Spleen (tissue), 11 donors: ENCODE measurements at regions not wholly inside any gene's neighbourhood (a gene's known extent, or its start where the extent isn't known, plus 50 kb on each side); places are given as distances from the start of the nearest gene placed in this dataset.

ENCODE experiments used
- DNase-seq: peaks from one replicate; pipeline ENCODE4 v3.0.0-alpha.2; 2020
- H3K27ac ChIP-seq, 8 donors: fragments of 200-600 bp; sonication (generic) in 7 of 8; 1 replicate in 4 of 8; 2 replicates in 4 of 8; pipeline versions ENCODE4 v1.5.0 to v1.8.0; 2016 to 2021; ENCODE audit warnings: inconsistent platforms in 4 of 8, mild to moderate bottlenecking in 4 of 8, moderate library complexity in 1 of 8
- H3K27me3 ChIP-seq, 7 donors: fragments of 200-600 bp; sonication (generic) in 6 of 7; replicated peaks in 1 of 7; 1 replicate in 4 of 7; 2 replicates in 3 of 7; pipeline versions ENCODE4 v1.5.0 to v1.8.0; 2016 to 2021; ENCODE audit warnings: inconsistent platforms in 3 of 7, mild to moderate bottlenecking in 1 of 7
- H3K36me3 ChIP-seq, 6 donors: fragments of 200-600 bp; sonication (generic) in 5 of 6; 1 replicate in 4 of 6; 2 replicates in 2 of 6; pipeline versions ENCODE4 v1.5.0 to v1.8.0; 2016 to 2021; ENCODE audit warnings: inconsistent platforms in 2 of 6
- H3K4me1 ChIP-seq, 6 donors: fragments of 200-600 bp; sonication (generic) in 5 of 6; 1 replicate in 3 of 6; 2 replicates in 3 of 6; pipeline versions ENCODE4 v1.5.0 to v1.8.0; 2016 to 2021; ENCODE audit warnings: inconsistent platforms in 3 of 6
- H3K4me3 ChIP-seq, 8 donors: fragments of 200-600 bp; sonication (generic) in 7 of 8; 1 replicate in 4 of 8; 2 replicates in 4 of 8; pipeline versions ENCODE4 v1.5.0 to v1.8.0; 2016 to 2021; ENCODE audit warnings: inconsistent platforms in 4 of 8, mild to moderate bottlenecking in 4 of 8, moderate library complexity in 2 of 8
- H3K9me3 ChIP-seq, 8 donors: fragments of 200-600 bp; sonication (generic) in 7 of 8; 1 replicate in 4 of 8; 2 replicates in 4 of 8; pipeline versions ENCODE4 v1.5.0 to v1.8.0; 2016 to 2021; ENCODE audit warnings: inconsistent platforms in 4 of 8
- CTCF ChIP-seq, 11 experiments: fragments of 200-600 bp in 7 of 11; fragments of 450-650 bp in 4 of 11; sonication (generic) in 4 of 11; IDR thresholded peaks in 8 of 11; conservative IDR thresholded peaks in 3 of 11; 1 replicate in 7 of 11; 2 replicates in 4 of 11; pipeline versions ENCODE4 v1.4.0 to v1.8.0; 2016 to 2021; ENCODE audit warnings: antibody characterized with exemption in 11 of 11, inconsistent platforms in 4 of 11, mild to moderate bottlenecking in 1 of 11
- POLR2A ChIP-seq, 3 donors: fragments of 450-650 bp; IDR thresholded peaks; one replicate each; pipeline ENCODE4 v1.5.1; 2017; ENCODE audit warnings: antibody characterized with exemption in 3 of 3, mild to moderate bottlenecking in 1 of 3
- POLR2AphosphoS5 ChIP-seq, 3 donors: sonication (generic); formaldehyde crosslinking; IDR thresholded peaks; one replicate each; pipeline ENCODE4 v1.5.1; 2017; ENCODE audit warnings: antibody characterized with exemption in 3 of 3
- WGBS, 5 donors: extraction: QIAGEN DNeasy Blood & Tissue Kit in 3 of 5; methylation state at CpG; one replicate each; pipeline versions ENCODE4 v1.1.5 to v1.1.7; 2013 to 2018; 5-methylcytosine and 5-hydroxymethylcytosine counted together
- intact Hi-C: fragments of 100-400 bp; cut with DNase I; formaldehyde crosslinking; loops from one replicate; pipeline ENCODE4 v1.15.0; 2023; ENCODE audit warnings: low total_unique reads
- donor health status: healthy with polysubstance abuse.
- donor health status: DM: no; HTN: no; CAD: no; lungs with moderate emphysema.
- donor health status: DM: no; HTN: no; CAD: no.
- donor health status: Bipolar disorder and iron deficiency.
- donor health status: healthy.
- donor health status: DM: no; HTN: no; CAD: no.
- donor health status: DM: yes; HTN: yes; CAD: no.

DNA sequence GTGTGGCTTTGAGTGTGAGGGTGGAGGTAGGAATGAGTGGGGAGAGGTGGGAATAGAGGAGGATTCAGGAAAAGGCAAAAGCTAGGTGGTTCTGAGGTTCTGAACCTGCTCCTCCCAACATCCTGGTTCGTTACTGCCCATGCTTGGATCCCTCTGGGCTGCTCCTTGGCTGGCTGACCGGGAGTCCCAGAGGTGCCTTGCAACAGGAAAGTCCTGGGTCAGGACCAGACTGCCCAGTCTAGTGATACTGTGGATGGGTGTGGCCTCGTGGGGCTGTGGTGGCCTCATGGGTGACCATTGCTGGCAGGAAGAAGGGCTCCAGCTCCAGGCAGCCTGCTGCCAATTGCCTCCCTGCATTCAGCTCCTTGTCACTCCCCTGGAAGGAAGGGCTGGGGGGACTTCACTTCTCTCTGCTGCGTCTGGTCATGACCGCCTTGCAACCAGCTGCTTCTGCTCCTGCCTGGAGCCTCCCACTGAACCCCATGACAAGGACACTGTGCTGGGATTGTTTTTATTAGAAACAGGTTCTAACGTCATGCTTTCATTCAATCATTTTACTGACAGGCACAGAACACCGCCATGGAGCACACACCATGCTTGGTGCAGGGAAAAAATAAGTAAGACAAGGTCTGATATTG, 61.5 kb upstream of the UBL3 start:
- intact Hi-C loops: no loop called here
- no peak overlapping the region for H3K4me3 ChIP-seq
- WGBS, 5 donors: 66 to 78% (median 76%) methylated on average over 7 of the region's 7 CpGs

GRCh38 chr13:29909975-29910674, 59.7 kb upstream of the UBL3 start:
- no peak for DNase-seq
- TF ChIP-seq POLR2A (IDR thresholded peaks at IDR 0.05) (no peak), CTCF (IDR thresholded peaks at IDR 0.05 in 8 of 11, conservative IDR thresholded peaks at IDR 0.05 in 3 of 11) (no peak), POLR2AphosphoS5 (IDR thresholded peaks at IDR 0.05) (no peak)
- WGBS, 5 donors: 78 to 89% (median 86%) methylated on average over 3 of the region's 3 CpGs
- H3K27me3 ChIP-seq: no peaks in the 10 kb centered on the region
- no peaks in the 10 kb centered on the region for H3K9me3 ChIP-seq
- H3K4me3 ChIP-seq: no peak overlapping the region
- H3K27ac ChIP-seq: no peak overlapping the region
- H3K4me1 ChIP-seq: no peaks in the 10 kb centered on the region
- intact Hi-C loops: no loop called here
- no peaks in the 10 kb centered on the region for H3K36me3 ChIP-seq

More for the DNA sequence above, 61.5 kb upstream of the UBL3 start:
- Histone ChIP-seq H3K4me1 (no peaks in the 10 kb centered on the region), H3K27ac (no peak overlapping the region), H3K36me3 (no peaks in the 10 kb centered on the region), H3K27me3 (no peaks in the 10 kb centered on the region), H3K9me3 (no peaks in the 10 kb centered on the region)
- TF ChIP-seq POLR2A (IDR thresholded peaks at IDR 0.05) (no peak), CTCF (IDR thresholded peaks at IDR 0.05 in 8 of 11, conservative IDR thresholded peaks at IDR 0.05 in 3 of 11) (no peak), POLR2AphosphoS5 (IDR thresholded peaks at IDR 0.05) (no peak)
- no peak for DNase-seq

GRCh38 chr13:29909081-29909730, 58.8 kb upstream of the UBL3 start:
- intact Hi-C loops: no loop called here
- no peaks in the 10 kb centered on the region for H3K27me3 ChIP-seq
- no peaks in the 10 kb centered on the region for H3K4me1 ChIP-seq
- no peak overlapping the region for H3K4me3 ChIP-seq
- TF ChIP-seq POLR2AphosphoS5 (IDR thresholded peaks at IDR 0.05): no peak
- TF ChIP-seq POLR2A (IDR thresholded peaks at IDR 0.05): no peak
- no peak for TF ChIP-seq CTCF (IDR thresholded peaks at IDR 0.05 in 8 of 11, conservative IDR thresholded peaks at IDR 0.05 in 3 of 11)
- no peak overlapping the region for H3K27ac ChIP-seq
- DNase-seq: no peak
- WGBS, 5 donors: 85 to 93% (median 87%) methylated on average over 11 of the region's 11 CpGs
- no peaks in the 10 kb centered on the region for H3K36me3 ChIP-seq
- no peaks in the 10 kb centered on the region for H3K9me3 ChIP-seq
